OCI-LY1 (cell line): ENCODE measurements at regions not wholly inside any gene's neighbourhood (a gene's known extent, or its start where the extent isn't known, plus 50 kb on each side); places are given as distances from the start of the nearest gene placed in this dataset.

Experiments
- H2AFZ ChIP-seq: fragments of 200-600 bp; sonication (generic), shearing (Covaris generic); 2 replicates; pipeline ENCODE4 v1.6.0; 2014; ENCODE audit warnings: antibody characterized with exemption, mild to moderate bottlenecking, low read length
- H3F3A ChIP-seq: fragments of 200-600 bp; sonication (generic), shearing (Covaris generic); 2 replicates; pipeline ENCODE4 v1.6.0; 2014; ENCODE audit warnings: mild to moderate bottlenecking, antibody characterized with exemption, low read length, moderate library complexity; ENCODE audit not compliant: insufficient read depth
- H3K27ac ChIP-seq: fragments of 200-600 bp; sonication (generic); 2 replicates; pipeline ENCODE4 v1.5.1; 2014; ENCODE audit warnings: low read length, mixed run types, mild to moderate bottlenecking, low read depth; ENCODE audit not compliant: poor library complexity, severe bottlenecking
- H3K27me3 ChIP-seq: fragments of 200-600 bp; sonication (generic); 2 replicates; pipeline ENCODE4 v1.6.0; 2014; ENCODE audit warnings: antibody characterized with exemption, mild to moderate bottlenecking, low read length, moderate library complexity; ENCODE audit not compliant: insufficient read depth
- H3K36me3 ChIP-seq: fragments of 200-600 bp; sonication (generic); 2 replicates; pipeline ENCODE4 v1.6.1; 2014; ENCODE audit warnings: mild to moderate bottlenecking, antibody characterized with exemption, low read length, moderate library complexity, mixed read lengths; ENCODE audit not compliant: insufficient read depth
- H3K4me1 ChIP-seq: fragments of 200-600 bp; sonication (generic); 2 replicates; pipeline ENCODE4 v1.5.1; 2014; ENCODE audit warnings: mild to moderate bottlenecking, low read length, moderate library complexity; ENCODE audit not compliant: insufficient read depth, severe bottlenecking
- H3K4me2 ChIP-seq: fragments of 200-600 bp; sonication (generic), shearing (Covaris generic); 2 replicates; pipeline ENCODE4 v1.6.1; 2014; ENCODE audit warnings: low read length
- H3K4me3 ChIP-seq: fragments of 200-600 bp; sonication (generic); 2 replicates; pipeline ENCODE4 v1.5.1; 2014; ENCODE audit warnings: low read length, low read depth, mild to moderate bottlenecking, mixed read lengths; ENCODE audit not compliant: poor library complexity, severe bottlenecking
- H3K79me2 ChIP-seq: fragments of 200-600 bp; shearing (Covaris generic); 2 replicates; pipeline ENCODE4 v1.6.1; 2016; ENCODE audit warnings: mixed run types, low read length, mixed read lengths; ENCODE audit not compliant: insufficient read depth
- H3K9ac ChIP-seq: fragments of 200-600 bp; sonication (generic), shearing (Covaris generic); 2 replicates; pipeline ENCODE4 v1.6.1; 2014; ENCODE audit warnings: mild to moderate bottlenecking, low read length, mixed read lengths
- H3K9me2 ChIP-seq: fragments of 200-600 bp; sonication (generic), shearing (Covaris generic); 2 replicates; pipeline ENCODE4 v1.6.1; 2014; ENCODE audit warnings: low read depth, mild to moderate bottlenecking, low read length, mixed read lengths
- H3K9me3 ChIP-seq: fragments of 200-600 bp; shearing (Covaris generic); 2 replicates; pipeline ENCODE4 v1.6.1; 2014; ENCODE audit warnings: low read length, mixed read lengths
- H4K20me1 ChIP-seq: fragments of 200-600 bp; sonication (generic), shearing (Covaris generic); 2 replicates; pipeline ENCODE4 v1.6.0; 2016; ENCODE audit warnings: mild to moderate bottlenecking, low read length; ENCODE audit not compliant: insufficient read depth
- EZH2 ChIP-seq: fragments of 200-600 bp; sonication (generic), shearing (Covaris generic); IDR thresholded peaks from 2 replicates; pipeline ENCODE4 v1.8.0; 2017; ENCODE audit warnings: borderline replicate concordance, mixed run types, mild to moderate bottlenecking, antibody characterized with exemption, low read length, moderate library complexity, mixed read lengths
- TF ChIP-seq, protein P1 (sequence below): fragments of 200-600 bp; sonication (generic), shearing (Covaris generic); IDR thresholded peaks from 2 replicates; pipeline ENCODE4 v1.5.1; 2017; ENCODE audit warnings: mild to moderate bottlenecking, antibody characterized with exemption, low read length, moderate library complexity, mixed read lengths

DNA sequence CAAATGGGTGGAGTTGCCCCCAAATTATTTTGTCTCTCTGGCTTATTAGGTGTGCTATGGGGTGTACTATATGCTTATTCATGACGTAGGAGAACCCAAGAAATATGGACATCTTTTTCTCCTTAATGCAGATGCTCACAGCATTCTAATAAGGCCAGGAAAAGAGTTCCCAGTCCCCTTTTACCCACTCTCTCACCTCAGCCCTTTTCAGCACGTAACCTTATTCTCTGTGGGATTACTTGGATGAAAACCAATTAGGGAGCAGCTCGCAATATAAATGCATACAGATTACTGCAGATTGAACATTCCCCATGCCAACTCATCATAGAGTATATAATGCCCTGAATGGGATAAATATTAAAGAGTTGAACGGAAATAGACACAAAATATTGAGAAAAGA is 891.2 kb upstream of the POU3F3 start:
- Histone ChIP-seq H3K9me3 (0 out of 2 replicates have a peak, but pooled peaks cover 3% of the 10 kb centered on the region), H3F3A (no peaks in the 10 kb centered on the region), H3K4me3 (no peak overlapping the region), H3K27me3 (no peaks in the 10 kb centered on the region), H3K9me2 (no peaks in the 10 kb centered on the region), H3K79me2 (no peaks in the 10 kb centered on the region), H3K9ac (no peak overlapping the region), H3K27ac (no peak overlapping the region), H3K4me1 (no peaks in the 10 kb centered on the region), H3K36me3 (no peaks in the 10 kb centered on the region), H2AFZ (no peak overlapping the region), H4K20me1 (no peaks in the 10 kb centered on the region), H3K4me2 (no peak overlapping the region)
- no peak for TF ChIP-seq EZH2
- TF ChIP-seq, protein P1, sequence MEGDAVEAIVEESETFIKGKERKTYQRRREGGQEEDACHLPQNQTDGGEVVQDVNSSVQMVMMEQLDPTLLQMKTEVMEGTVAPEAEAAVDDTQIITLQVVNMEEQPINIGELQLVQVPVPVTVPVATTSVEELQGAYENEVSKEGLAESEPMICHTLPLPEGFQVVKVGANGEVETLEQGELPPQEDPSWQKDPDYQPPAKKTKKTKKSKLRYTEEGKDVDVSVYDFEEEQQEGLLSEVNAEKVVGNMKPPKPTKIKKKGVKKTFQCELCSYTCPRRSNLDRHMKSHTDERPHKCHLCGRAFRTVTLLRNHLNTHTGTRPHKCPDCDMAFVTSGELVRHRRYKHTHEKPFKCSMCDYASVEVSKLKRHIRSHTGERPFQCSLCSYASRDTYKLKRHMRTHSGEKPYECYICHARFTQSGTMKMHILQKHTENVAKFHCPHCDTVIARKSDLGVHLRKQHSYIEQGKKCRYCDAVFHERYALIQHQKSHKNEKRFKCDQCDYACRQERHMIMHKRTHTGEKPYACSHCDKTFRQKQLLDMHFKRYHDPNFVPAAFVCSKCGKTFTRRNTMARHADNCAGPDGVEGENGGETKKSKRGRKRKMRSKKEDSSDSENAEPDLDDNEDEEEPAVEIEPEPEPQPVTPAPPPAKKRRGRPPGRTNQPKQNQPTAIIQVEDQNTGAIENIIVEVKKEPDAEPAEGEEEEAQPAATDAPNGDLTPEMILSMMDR: no peak

- TF ChIP-seq, protein P1: no peak
- TF ChIP-seq EZH2: no peak
- H3K27me3 ChIP-seq: no peaks in the 10 kb centered on the region
- H3K27ac ChIP-seq: no peak overlapping the region
- no peaks in the 10 kb centered on the region for H3F3A ChIP-seq
- H3K79me2 ChIP-seq: no peaks in the 10 kb centered on the region
- no peak overlapping the region for H2AFZ ChIP-seq
- no peak overlapping the region for H3K4me3 ChIP-seq
- H3K4me1 ChIP-seq: no peaks in the 10 kb centered on the region
- no peak overlapping the region for H3K4me2 ChIP-seq
- H3K9me3 ChIP-seq: 0 out of 2 replicates have a peak, but pooled peaks cover 3% of the 10 kb centered on the region
- no peaks in the 10 kb centered on the region for H4K20me1 ChIP-seq
- no peak overlapping the region for H3K9ac ChIP-seq
- no peaks in the 10 kb centered on the region for H3K36me3 ChIP-seq
- no peaks in the 10 kb centered on the region for H3K9me2 ChIP-seq
Observed at GRCh38 chr2:103963146-103963725, 890.7 kb upstream of the POU3F3 start.

DNA sequence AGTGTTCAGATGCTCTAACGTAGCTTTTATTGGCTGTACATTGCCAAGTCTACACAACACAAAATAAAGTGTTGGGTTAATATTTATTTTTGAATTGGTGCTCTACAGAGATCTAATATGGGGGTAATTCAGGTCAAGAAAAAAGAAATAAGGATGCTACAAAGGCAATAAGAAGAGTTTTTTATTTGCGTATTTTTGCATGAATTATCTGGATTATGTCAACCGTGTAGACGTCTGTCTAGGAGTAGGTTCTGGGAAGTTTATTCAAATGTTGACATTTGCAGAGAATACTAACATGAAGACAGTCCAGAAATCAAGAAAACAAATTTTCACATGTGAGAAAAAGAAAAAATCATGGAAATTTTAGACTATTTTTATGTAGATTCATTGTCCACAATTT is 876.7 kb upstream of the POU3F3 start:
- no peaks in the 10 kb centered on the region for H3F3A ChIP-seq
- H3K4me2 ChIP-seq: no peak overlapping the region
- no peak overlapping the region for H2AFZ ChIP-seq
- no peak overlapping the region for H3K4me3 ChIP-seq
- TF ChIP-seq, protein P1: no peak
- no peak for TF ChIP-seq EZH2
- H3K79me2 ChIP-seq: no peaks in the 10 kb centered on the region
- no peaks in the 10 kb centered on the region for H4K20me1 ChIP-seq
- no peak overlapping the region for H3K27ac ChIP-seq
- H3K27me3 ChIP-seq: no peaks in the 10 kb centered on the region
- no peaks in the 10 kb centered on the region for H3K9me2 ChIP-seq
- H3K9me3 ChIP-seq: no peaks in the 10 kb centered on the region
- no peaks in the 10 kb centered on the region for H3K36me3 ChIP-seq
- H3K9ac ChIP-seq: no peak overlapping the region
- H3K4me1 ChIP-seq: no peaks in the 10 kb centered on the region
